Body of pancreas (tissue), 4 donors: ENCODE measurements at regions not wholly inside any gene's neighbourhood (a gene's known extent, or its start where the extent isn't known, plus 50 kb on each side); places are given as distances from the start of the nearest gene placed in this dataset.

Experiments
- CTCF ChIP-seq, 7 experiments: fragments of 450-650 bp in 4 of 7; fragments of 200-600 bp in 3 of 7; sonication (generic) in 3 of 7; IDR thresholded peaks; one replicate each; pipeline ENCODE4 v1.5.1; 2016 to 2019; ENCODE audit warnings: antibody characterized with exemption in 7 of 7
- POLR2A ChIP-seq, 3 donors: fragments of 450-650 bp; IDR thresholded peaks; one replicate each; pipeline ENCODE4 v1.6.1; 2016; ENCODE audit warnings: antibody characterized with exemption in 3 of 3, mild to moderate bottlenecking in 2 of 3

- TF ChIP-seq CTCF (IDR thresholded peaks at IDR 0.05) (no peak), POLR2A (IDR thresholded peaks at IDR 0.05) (no peak)
Measured at GRCh38 chr1:165080253-165080896, 276.1 kb downstream of the LMX1A start.
